ENCODE measurements at regions not wholly inside any gene's neighbourhood (a gene's known extent, or its start where the extent isn't known, plus 50 kb on each side); places are given as distances from the start of the nearest gene placed in this dataset.
"Not testable (repeated sequence)": the region's sequence is repeated elsewhere in the genome, so short reads cannot be mapped to it uniquely, and the experiment has no call there.

- TF ChIP-seq CTCF, EZH2phosphoT487 (IDR thresholded peaks at IDR 0.05; ENCODE audit: low read length): not testable (repeated sequence)
Measured at GRCh38 chrX:93055264-93055663, 618.1 kb downstream of the NAP1L3 start.

All from MM.1S (cell line).